GM19468 (cell line): ENCODE measurements at regions not wholly inside any gene's neighbourhood (a gene's known extent, or its start where the extent isn't known, plus 50 kb on each side); places are given as distances from the start of the nearest gene placed in this dataset.

Experiments
- ATAC-seq: cut with Tn5 transposase; IDR thresholded peaks from one replicate; pipeline ENCODE4 v1.9.1; 2021; ENCODE audit warnings: mild to moderate bottlenecking, moderate library complexity, moderate number of reproducible peaks; ENCODE audit not compliant: unreplicated experiment; ENCODE audit errors: extremely low read depth

DNA sequence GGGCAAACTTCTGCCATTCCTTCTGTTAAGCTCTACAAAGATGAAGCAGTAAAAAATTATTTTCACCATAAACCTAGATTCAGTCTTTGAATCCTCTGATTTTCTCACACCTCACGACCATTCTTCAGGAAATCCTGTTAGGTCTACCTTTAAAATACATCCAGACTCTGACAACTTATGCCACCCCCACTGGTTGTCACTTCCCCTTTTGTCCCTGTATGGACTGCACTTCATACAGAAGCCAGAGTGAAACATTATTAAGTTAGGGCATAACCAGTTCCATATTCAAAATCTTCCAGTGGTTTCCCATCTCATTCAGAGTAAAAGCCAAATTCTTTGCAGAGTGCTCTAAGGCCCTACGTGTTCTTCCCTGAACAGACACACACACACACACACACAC lies 499.8 kb downstream of the RASEF start:
- ATAC-seq: no peak

DNA sequence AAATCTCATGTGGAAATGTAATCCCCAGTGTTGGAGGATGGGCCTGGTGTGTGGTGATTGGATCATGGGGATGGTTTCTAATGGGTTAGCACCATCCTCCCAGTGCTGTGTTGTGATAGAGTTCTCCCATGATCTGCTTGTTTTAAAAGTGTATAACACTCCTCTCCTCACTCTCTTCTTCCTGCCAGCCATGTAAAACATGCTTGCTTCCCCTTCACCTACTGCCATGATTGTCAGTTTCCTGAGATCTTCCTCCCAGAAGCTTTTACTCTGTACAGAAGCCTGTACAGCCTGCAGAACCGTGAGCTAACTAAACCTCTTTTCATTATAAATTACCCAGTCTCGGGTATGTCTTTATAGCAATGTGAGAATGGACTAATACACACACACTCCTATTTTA lies 499.1 kb downstream of the RASEF start:
- ATAC-seq: no peak

DNA sequence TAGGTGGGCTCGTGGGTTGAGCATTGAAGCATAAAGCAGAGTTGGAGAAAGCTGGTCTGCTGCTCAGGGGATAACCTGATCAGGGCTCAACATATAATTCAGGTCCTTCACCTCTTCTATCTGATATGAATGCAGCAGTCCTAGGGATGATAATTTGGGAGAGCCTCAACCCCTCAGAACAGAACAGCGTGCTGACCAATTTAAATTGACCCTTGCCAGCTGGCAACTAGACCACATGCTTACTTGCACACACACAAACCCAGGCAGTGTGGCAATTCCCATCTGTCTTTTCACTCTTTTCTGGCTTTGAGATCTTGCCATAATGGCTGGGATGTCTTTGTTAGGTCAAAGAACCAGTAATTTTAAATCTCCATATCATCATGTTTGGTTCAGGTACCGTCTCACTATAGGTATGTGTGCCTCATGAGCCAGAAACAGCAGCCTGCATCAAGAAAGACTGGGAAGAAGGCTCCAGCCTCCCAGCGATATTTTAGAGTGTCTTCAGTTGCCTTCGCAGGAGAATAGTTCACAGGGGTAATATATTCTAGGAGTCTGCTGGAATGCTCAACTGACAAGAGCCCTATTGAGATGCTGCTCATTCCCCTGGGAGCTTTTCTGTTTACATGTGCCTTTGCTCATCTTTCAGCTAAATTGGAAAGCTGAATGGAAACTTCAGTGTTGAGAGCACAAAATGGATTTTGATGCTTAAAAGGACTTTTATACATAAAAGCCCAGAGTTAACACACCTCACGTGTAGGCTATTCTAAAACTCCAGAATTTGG lies 497.6 kb downstream of the RASEF start:
- no peak for ATAC-seq

DNA sequence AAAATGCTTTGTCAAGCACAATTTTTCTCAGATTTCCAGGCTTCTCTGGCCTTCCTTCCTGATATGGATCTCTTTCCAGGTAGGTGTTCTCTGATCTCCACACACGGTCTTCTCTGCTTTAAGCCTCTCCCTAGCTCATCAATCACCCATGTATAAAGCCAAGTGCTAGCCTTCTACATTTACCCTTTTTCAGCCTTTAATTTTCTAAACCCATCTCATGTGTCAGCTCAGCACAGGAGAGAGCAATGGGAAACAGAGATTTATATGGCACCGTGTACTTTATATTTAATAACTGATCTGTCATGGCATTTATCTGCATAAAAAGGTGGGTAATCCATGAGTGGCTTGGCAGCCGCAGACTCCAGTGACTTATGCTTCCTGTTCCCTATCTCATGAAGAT lies 495.0 kb downstream of the RASEF start:
- no peak for ATAC-seq

GRCh38 chr9:82570226-82570625 lies 492.7 kb downstream of the RASEF start:
- ATAC-seq: no peak

GRCh38 chr9:82571540-82571939 lies 491.4 kb downstream of the RASEF start:
- ATAC-seq: no peak

DNA sequence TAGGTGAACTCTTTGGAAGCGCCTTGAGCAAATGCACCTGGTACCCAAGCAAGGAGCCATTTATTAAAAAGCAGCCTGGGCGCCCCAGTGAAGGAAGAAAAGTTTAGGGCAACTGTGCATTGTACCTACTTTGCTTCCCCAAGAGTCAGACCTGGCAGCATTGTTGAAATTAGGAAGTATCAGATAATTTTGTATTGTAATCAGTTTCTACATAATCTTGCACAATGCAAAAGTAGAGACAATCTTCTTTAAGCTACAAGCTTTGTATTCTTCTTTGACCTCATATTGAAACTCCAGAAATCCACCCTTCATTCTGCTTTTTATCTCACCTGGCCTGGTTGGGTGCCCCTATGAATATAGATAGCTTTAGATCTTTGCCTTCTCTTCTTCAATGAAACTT lies 490.8 kb downstream of the RASEF start:
- no peak for ATAC-seq

DNA sequence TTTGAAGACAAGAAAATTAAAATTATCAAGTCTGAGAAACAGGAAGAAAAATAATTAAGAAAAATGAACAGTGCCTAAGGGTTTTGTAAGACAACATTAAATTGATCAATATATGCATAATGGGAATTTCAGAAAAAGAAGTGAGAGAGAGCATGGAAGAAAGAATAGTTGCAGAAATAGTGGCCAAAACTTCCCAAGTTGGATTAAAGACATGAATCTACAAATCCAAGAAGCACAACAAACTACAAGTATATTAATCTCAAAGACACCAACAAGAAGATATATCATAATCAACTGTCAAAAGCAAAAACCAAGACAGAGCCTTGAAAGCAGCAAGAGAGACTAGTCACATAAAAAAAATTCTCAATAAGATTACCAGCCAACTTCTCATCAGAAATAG lies 488.0 kb downstream of the RASEF start:
- ATAC-seq: no peak

DNA sequence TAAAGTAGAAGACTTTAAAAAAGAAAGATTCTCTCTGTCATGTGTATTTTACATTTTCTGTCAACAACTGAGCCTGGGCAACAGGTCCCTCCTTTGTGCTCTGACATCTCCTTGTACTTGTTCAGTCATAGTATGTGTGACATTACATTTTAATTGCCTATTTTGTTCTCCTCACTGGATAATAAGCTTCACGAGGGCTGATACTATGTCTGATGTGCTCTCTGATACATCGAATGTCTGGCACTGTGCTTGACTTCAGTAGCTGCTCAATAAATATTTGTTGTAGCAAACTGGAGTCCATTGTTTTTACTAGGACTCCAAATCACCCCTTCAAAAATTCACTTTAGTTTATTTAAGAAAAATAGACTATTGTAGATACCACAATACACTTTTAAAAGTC lies 482.0 kb downstream of the RASEF start:
- no peak for ATAC-seq

- ATAC-seq: no peak
Measured at GRCh38 chr9:82581516-82581915, 481.4 kb downstream of the RASEF start.

DNA sequence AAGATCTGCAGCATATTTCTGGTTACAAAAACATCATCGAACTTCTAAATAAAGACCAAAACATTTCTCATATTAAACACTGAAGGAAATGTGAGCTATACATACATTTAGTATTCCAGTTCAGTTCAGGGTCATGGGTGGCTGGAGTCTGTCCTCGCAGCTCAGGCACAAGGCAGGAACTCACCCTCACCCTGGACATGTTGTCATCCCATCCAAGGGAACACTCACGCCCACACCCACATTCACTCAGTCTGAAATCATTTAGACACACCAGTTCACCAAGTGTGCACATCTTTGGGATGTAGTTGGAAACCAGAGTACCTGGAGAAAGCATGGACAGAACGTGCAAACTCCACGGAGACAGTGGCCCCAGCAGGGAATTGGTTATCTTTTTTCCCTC lies 481.0 kb downstream of the RASEF start:
- no peak for ATAC-seq

DNA sequence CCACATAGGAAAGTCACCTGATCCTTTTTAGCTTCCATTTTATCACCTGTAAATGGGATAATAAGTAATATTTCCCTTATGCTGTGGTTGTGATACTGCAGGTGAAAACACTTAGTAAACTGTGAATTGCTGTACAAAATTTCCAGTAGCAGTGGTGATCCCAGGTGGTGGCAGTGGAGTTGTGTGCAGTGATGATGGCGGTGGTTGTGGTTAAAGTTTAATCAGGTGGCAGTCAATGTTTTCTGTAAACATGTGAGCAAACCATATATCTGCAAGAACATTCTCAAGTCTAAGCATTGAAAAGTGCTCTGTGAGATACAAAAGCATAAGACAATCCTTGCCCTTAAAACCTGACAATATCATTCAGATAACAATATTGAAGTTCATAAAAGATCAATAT lies 480.2 kb downstream of the RASEF start:
- no peak for ATAC-seq

DNA sequence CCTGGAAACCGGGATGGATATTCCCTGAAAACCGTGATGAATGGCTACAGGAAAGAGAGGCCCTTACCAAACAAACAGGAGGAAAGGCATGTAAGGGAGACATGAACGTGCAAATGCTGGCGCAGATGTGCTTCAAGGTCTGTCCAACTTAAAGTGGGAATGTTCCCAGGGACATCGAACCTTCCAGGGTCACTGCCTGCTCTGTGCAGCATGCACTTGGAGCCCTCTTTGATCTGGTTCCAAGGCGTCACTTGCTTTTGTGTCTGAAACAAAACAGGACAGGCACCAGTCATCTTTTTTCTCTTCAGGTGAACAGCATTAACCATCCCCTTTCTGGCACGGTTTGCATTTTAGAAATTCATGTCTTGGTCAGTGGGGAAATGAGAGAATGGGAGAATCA lies 479.4 kb downstream of the RASEF start:
- ATAC-seq: no peak

DNA sequence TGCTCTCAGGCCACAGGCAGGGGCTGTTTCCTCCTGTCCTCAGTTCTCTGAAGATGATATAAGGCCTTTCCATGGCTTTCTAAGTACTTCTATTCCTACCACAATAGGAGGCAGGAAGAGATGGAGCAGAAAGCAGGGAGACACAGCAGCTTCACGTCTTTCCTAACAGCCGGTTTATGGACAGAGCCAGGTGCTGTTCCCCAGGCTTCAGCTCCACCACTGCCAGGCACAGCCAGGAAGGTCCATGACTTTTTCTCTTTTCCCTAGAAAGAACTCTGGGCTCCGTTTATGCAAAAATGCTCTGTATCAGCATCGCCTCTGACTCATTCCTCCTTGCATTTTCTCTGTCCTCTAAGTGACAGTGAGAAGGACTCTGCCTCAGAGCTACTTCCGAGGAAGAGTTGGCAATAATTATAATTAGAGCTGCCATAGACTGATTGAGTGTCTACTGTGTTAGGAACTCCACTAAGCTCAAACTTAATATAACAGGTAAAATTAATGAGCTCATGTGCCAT lies 478.5 kb downstream of the RASEF start:
- ATAC-seq: no peak

DNA sequence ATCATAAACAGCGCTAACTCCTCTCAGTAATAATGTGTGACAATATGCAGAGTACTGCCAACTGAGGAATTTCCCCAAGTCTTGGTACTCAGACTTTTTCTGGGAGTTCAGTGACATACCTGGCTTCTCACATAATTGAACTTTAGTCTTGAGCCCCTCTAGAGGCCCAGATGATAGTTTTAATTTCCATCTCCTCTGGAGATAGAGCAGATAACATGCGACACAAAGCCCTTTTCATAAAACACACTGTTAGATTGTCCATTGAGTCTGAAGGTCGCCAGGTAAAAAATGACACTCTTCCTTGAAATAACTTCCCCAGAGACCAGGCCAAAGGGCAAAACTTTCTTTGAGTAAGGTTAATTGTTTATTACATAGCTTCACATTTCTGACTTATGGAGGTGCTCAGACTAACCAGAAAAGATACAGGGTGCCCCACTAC lies 476.0 kb downstream of the RASEF start:
- no peak for ATAC-seq

- ATAC-seq: no peak
Measured at GRCh38 chr9:82588301-82589180, 474.4 kb downstream of the RASEF start.

GRCh38 chr9:82590845-82591244 lies 472.1 kb downstream of the RASEF start:
- ATAC-seq: no peak

DNA sequence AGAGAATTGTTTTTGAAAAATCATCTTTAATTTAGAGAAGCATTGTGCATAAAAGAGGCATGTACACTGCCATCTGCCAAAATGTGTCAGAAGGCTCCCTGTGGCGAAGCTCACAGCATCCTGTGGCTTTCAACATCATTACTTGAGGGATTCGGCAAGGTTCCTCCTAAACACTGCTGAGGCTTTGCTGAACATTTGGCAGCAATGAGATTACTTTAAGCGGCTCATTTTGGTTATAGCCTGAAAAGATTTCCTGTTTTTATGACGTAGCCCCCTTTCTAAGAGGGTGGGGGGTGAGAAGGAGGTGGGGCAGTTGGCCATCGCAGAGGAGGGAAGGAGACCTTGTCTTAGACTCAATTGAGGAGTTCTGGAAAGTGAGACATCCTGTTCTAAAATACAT lies 469.4 kb downstream of the RASEF start:
- no peak for ATAC-seq

DNA sequence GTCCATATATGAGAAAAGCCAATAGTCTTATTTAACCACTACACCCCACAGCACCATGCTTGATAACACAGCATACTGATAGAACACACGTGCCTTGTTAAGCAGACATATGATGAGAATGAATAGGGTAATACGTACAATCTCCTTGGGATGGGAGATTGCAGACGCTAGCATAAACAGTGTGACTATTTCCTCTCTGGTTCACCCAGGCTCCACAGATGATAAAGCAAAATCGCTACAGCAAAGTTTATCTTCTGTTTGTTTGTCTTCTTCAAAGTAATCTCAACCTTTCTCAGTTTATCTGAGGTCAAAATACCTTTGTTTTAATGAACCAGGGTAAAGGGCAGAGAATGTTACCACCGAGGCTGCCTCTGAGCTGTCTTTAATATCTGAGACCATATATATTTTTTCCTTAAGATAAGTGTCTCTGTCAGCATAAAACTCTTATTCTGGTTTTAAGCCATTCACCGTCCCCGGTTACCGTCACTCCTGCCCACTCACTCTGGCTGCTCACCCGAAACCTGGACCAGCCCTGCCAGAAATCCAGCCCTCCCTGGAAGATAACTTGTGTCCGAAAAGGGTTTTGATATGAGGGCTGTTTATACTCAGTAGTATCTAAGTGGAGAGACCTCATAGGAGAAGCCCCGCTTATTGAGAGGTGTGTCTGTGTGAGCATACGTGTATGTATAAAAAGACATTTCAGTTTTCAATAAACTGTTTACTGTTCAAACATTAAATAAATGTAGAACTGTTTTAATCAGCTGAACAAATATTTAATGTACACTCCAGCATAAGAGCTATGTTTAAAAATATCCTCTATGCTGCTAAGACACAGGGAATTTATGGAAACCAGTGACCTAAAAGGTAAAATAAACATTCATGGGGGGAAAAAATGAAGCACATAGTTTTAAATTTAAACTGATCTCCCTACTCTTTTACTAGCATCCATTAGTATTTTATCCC lies 465.4 kb downstream of the RASEF start:
- no peak for ATAC-seq
